Common myeloid progenitor, CD34-positive (primary cell): ENCODE measurements at regions not wholly inside any gene's neighbourhood (a gene's known extent, or its start where the extent isn't known, plus 50 kb on each side); places are given as distances from the start of the nearest gene placed in this dataset.

ENCODE experiments used
- CTCF ChIA-PET: fragments of 350-600 bp; sonication (Branson Sonifier 250); formaldehyde crosslinking; loops from one replicate; lab custom pipeline; 2021; ENCODE audit warnings: antibody characterized with exemption; lab: Charles Lee
- POLR2A ChIA-PET: fragments of 350-600 bp; sonication (Branson Sonifier 250); formaldehyde crosslinking; loops from one replicate; lab custom pipeline; 2021; ENCODE audit warnings: antibody characterized with exemption; lab: Charles Lee
- DNase-seq, 3 donors: peaks; one replicate each; pipeline versions ENCODE4 v3.0.0 to v3.0.0-alpha.2; 2013
- H3K27ac ChIP-seq, 2 experiments: 1 replicate in 1 of 2; 2 replicates in 1 of 2; pipeline ENCODE4 v1.7.0; 2013; ENCODE audit warnings: inconsistent platforms in 2 of 2, low read length in 2 of 2, mild to moderate bottlenecking in 2 of 2, low read depth in 1 of 2, moderate library complexity in 1 of 2; ENCODE audit not compliant: severe bottlenecking in 2 of 2, insufficient read depth in 1 of 2, poor library complexity in 1 of 2
- H3K27me3 ChIP-seq, 5 experiments: replicated peaks in 2 of 5; 1 replicate in 3 of 5; 2 replicates in 2 of 5; pipeline versions ENCODE4 v1.6.1 to v1.7.0; 2013; ENCODE audit warnings: low read length in 4 of 5, mild to moderate bottlenecking in 2 of 5, moderate library complexity in 2 of 5, inconsistent platforms in 1 of 5; ENCODE audit not compliant: insufficient read depth in 5 of 5, control insufficient read depth in 4 of 5
- H3K36me3 ChIP-seq, 4 experiments: 1 replicate in 2 of 4; 2 replicates in 2 of 4; pipeline versions ENCODE4 v1.6.1 to v1.7.0; 2013; ENCODE audit warnings: low read length in 3 of 4, control low read depth in 1 of 4, mild to moderate bottlenecking in 1 of 4; ENCODE audit not compliant: control insufficient read depth in 4 of 4, insufficient read depth in 4 of 4
- H3K4me1 ChIP-seq, 4 experiments: 1 replicate in 3 of 4; 2 replicates in 1 of 4; pipeline versions ENCODE4 v1.6.1 to v1.7.1; 2013; ENCODE audit warnings: low read length in 3 of 4, mild to moderate bottlenecking in 3 of 4, control low read depth in 1 of 4, inconsistent platforms in 1 of 4, moderate library complexity in 1 of 4; ENCODE audit not compliant: control insufficient read depth in 4 of 4, insufficient read depth in 4 of 4; ENCODE audit errors: control extremely low read depth in 1 of 4
- H3K4me3 ChIP-seq, 7 experiments: 1 replicate in 4 of 7; 2 replicates in 3 of 7; pipeline versions ENCODE4 v1.5.1 to v1.7.0; 2013; ENCODE audit warnings: mild to moderate bottlenecking in 7 of 7, low read length in 6 of 7, moderate library complexity in 6 of 7, inconsistent platforms in 2 of 7, low read depth in 2 of 7, control low read depth in 1 of 7; ENCODE audit not compliant: insufficient read depth in 4 of 7, control insufficient read depth in 1 of 7; ENCODE audit errors: extremely low read depth in 1 of 7
- H3K9me3 ChIP-seq, 5 experiments: 1 replicate in 4 of 5; 2 replicates in 1 of 5; pipeline versions ENCODE4 v1.6.1 to v1.7.1; 2013; ENCODE audit warnings: low read length in 4 of 5, mild to moderate bottlenecking in 2 of 5, inconsistent platforms in 1 of 5, low read depth in 1 of 5, moderate library complexity in 1 of 5; ENCODE audit not compliant: control insufficient read depth in 4 of 5, insufficient read depth in 2 of 5; ENCODE audit errors: control extremely low read depth in 1 of 5
- WGBS: methylation state at CpG from one replicate; pipeline ENCODE4 v1.1.5; 2013; ENCODE audit not compliant: insufficient coverage; 5-methylcytosine and 5-hydroxymethylcytosine counted together

- 100% methylated on average over 2 of the region's 2 CpGs for WGBS
- POLR2A ChIA-PET = no interaction called here
- H3K4me1 ChIP-seq = no peaks in the 10 kb centered on the region
Measured at GRCh38 chr5:117494188-117494587, 919.6 kb upstream of the SEMA6A start.

GRCh38 chr5:117488976-117489500 is 914.4 kb upstream of the SEMA6A start:
- WGBS = 83% methylated on average over 1 of the region's 2 CpGs
- no peak overlapping the region for H3K4me3 ChIP-seq
- no peaks in the 10 kb centered on the region for H3K36me3 ChIP-seq
- CTCF ChIA-PET = no interaction called here
- no peaks in the 10 kb centered on the region for H3K27me3 ChIP-seq
- POLR2A ChIA-PET = no interaction called here
- no peaks in the 10 kb centered on the region for H3K4me1 ChIP-seq
- no peak overlapping the region for H3K27ac ChIP-seq
- no peak for DNase-seq
- H3K9me3 ChIP-seq = peaks cover 0 to 2% (median 0%) of the 10 kb centered on the region in 5 experiments

More at GRCh38 chr5:117494188-117494587, 919.6 kb upstream of the SEMA6A start:
- DNase-seq = no peak
- Histone ChIP-seq H3K9me3 (peaks cover 0 to 2% (median 0%) of the 10 kb centered on the region in 5 experiments), H3K36me3 (no peaks in the 10 kb centered on the region), H3K27me3 (no peaks in the 10 kb centered on the region), H3K27ac (no peak overlapping the region), H3K4me3 (no peak overlapping the region)
- CTCF ChIA-PET = no interaction called here

- DNase-seq = no peak
- WGBS = no CpG with 5 or more reads among the region's 4 CpGs
- no peak overlapping the region for H3K4me3 ChIP-seq
- H3K27me3 ChIP-seq = no peaks in the 10 kb centered on the region
- H3K36me3 ChIP-seq = no peaks in the 10 kb centered on the region
- no peaks in the 10 kb centered on the region for H3K9me3 ChIP-seq
- H3K4me1 ChIP-seq = no peaks in the 10 kb centered on the region
- no peak overlapping the region for H3K27ac ChIP-seq
- POLR2A ChIA-PET = no interaction called here
- CTCF ChIA-PET = interaction anchor here (0.5 kb wide), 1 partner anchor 496 kb away, joined by 5 read pairs; no protein-coding TSS in a partner anchor
Measured at GRCh38 chr5:117487556-117487955, 912.9 kb upstream of the SEMA6A start.

GRCh38 chr5:117486879-117487391 is 912.3 kb upstream of the SEMA6A start:
- ChIA-PET POLR2A (no interaction called here), CTCF (interaction anchor here (0.5 kb wide), 1 partner anchor 497 kb away, joined by 5 read pairs; no protein-coding TSS in a partner anchor)
- Histone ChIP-seq H3K27ac (no peak overlapping the region), H3K4me3 (no peak overlapping the region), H3K27me3 (no peaks in the 10 kb centered on the region), H3K36me3 (no peaks in the 10 kb centered on the region), H3K4me1 (no peaks in the 10 kb centered on the region), H3K9me3 (no peaks in the 10 kb centered on the region)
- no peak for DNase-seq

GRCh38 chr5:117486261-117486660 is 911.6 kb upstream of the SEMA6A start:
- ChIA-PET POLR2A (no interaction called here), CTCF (no interaction called here)
- H3K9me3 ChIP-seq = no peaks in the 10 kb centered on the region
- H3K4me3 ChIP-seq = no peak overlapping the region
- H3K27ac ChIP-seq = no peak overlapping the region
- no peaks in the 10 kb centered on the region for H3K27me3 ChIP-seq
- no peak for DNase-seq
- H3K36me3 ChIP-seq = no peaks in the 10 kb centered on the region
- H3K4me1 ChIP-seq = no peaks in the 10 kb centered on the region

GRCh38 chr5:117475919-117476318 is 901.3 kb upstream of the SEMA6A start:
- no peak for DNase-seq
- Histone ChIP-seq H3K4me1 (no peaks in the 10 kb centered on the region), H3K36me3 (no peaks in the 10 kb centered on the region), H3K4me3 (no peak overlapping the region), H3K9me3 (peaks cover 0 to 2% (median 0%) of the 10 kb centered on the region in 5 experiments), H3K27ac (no peak overlapping the region), H3K27me3 (no peaks in the 10 kb centered on the region)
- ChIA-PET POLR2A (no interaction called here), CTCF (interaction anchor here (1.5 kb wide), 1 partner anchor 21 kb away, joined by 3 read pairs; no protein-coding TSS in a partner anchor)
- WGBS = no CpG with 5 or more reads among the region's 2 CpGs

- Histone ChIP-seq H3K27ac (no peak overlapping the region), H3K36me3 (no peaks in the 10 kb centered on the region), H3K4me3 (no peak overlapping the region), H3K27me3 (no peaks in the 10 kb centered on the region), H3K4me1 (no peaks in the 10 kb centered on the region), H3K9me3 (no peaks in the 10 kb centered on the region)
- POLR2A ChIA-PET = no interaction called here
- WGBS = 100% methylated on average over 2 of the region's 4 CpGs
- CTCF ChIA-PET = no interaction called here
- no peak for DNase-seq
Measured at GRCh38 chr5:117473165-117473564, 898.5 kb upstream of the SEMA6A start.
